NCI-H510A (cell line): ENCODE measurements at regions not wholly inside any gene's neighbourhood (a gene's known extent, or its start where the extent isn't known, plus 50 kb on each side); places are given as distances from the start of the nearest gene placed in this dataset.
A peak's percentile ranks its signal among the peaks of the same experiment; 100 is the strongest.

Experiments
- DNase-seq: peaks from one replicate; lab custom pipeline; 2025; lab: John Stamatoyannopoulos, UW

DNA sequence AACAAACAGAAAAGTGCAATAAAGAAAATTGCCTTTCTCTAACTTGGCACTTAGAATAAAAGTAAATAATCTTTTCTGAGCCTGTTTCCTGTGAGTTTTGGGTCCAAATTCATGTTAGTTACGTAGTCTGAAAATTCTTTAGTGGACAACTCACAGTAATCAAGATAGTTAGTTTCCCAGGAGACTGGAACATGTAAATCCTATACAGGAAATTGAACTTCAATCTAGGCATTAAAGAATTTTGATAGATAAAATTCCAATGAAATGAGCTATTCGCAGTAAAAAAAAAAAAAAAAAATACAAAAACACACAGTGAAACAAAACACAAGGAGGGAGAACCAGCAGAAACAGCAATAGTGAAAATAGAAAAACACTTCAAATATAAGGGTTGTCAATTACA, 83.8 kb upstream of the REG3G start:
- DNase-seq, result no peak

DNA sequence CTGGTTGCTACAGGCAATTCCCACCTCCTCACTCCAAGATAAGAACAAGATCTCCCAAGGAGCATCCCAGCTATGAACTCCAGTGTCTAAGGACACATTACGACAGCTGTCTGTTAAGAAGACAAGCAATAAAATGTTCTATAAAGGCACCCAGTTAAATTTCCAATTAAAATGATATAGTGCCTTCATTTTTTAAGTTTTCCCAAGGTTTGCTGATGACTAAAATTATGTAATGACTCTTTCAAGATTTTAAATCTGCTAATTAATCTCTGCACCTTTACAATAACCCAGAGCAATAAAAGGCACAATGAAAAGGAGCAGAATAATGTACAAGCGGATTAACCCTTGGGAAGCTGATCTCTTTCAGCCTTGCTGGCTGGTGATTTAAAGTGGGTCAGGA, 61.6 kb upstream of the REG3G start:
- DNase-seq, result no peak

GRCh38 chr2:78967294-78967693, 58.2 kb upstream of the REG3G start:
- peak; percentile 1 for DNase-seq

GRCh38 chr2:78973630-78974029, 51.9 kb upstream of the REG3G start:
- no peak for DNase-seq
